GM12892 (cell line): ENCODE measurements at regions not wholly inside any gene's neighbourhood (a gene's known extent, or its start where the extent isn't known, plus 50 kb on each side); places are given as distances from the start of the nearest gene placed in this dataset.

Source experiments
- POLR2A ChIP-seq: IDR thresholded peaks from 2 replicates; pipeline ENCODE4 v1.6.1; 2011; ENCODE audit warnings: low read depth, low read length, control low read depth
- POLR2AphosphoS5 ChIP-seq: IDR thresholded peaks from 2 replicates; pipeline ENCODE4 v1.6.1; 2011; ENCODE audit warnings: low read depth, low read length, control low read depth
- TAF1 ChIP-seq: IDR thresholded peaks from 2 replicates; pipeline ENCODE4 v1.6.1; 2011; ENCODE audit warnings: low read depth, mild to moderate bottlenecking, control low read depth, low read length, borderline replicate concordance

GRCh38 chr10:29862923-29863614 is 196.3 kb downstream of the JCAD start:
- TF ChIP-seq TAF1 (no peak), POLR2A (no peak), POLR2AphosphoS5 (no peak)
